ENCODE measurements at regions not wholly inside any gene's neighbourhood (a gene's known extent, or its start where the extent isn't known, plus 50 kb on each side); places are given as distances from the start of the nearest gene placed in this dataset.

GRCh38 chr2:185404578-185404977 lies 334.0 kb upstream of the FSIP2 start:
- no peak for DNase-seq (ENCODE audit: low read depth, low spot score)
- intact Hi-C loops (cut with micrococcal nuclease; ENCODE audit: unreplicated experiment) (no loop called here), in situ Hi-C loops (cut with HindIII; ENCODE audit: low pct_unique_long_range_greater_than_20kb, low sequenced_read_pairs) (no loop called here)
- ChIA-PET CTCF (no interaction called here), POLR2A (no interaction called here)
- Histone ChIP-seq H3K27ac (ENCODE audit: low read length) (no peak overlapping the region), H3K9me3 (ENCODE audit: control insufficient read depth, insufficient read depth, low read depth, low read length) (no peaks in the 10 kb centered on the region; the same call in 1 of the 2 replicates), H3K4me1 (ENCODE audit: control insufficient read depth, insufficient read depth, low read length) (no peaks in the 10 kb centered on the region), H3K27me3 (ENCODE audit: control insufficient read depth, insufficient read depth, low read length) (no peaks in the 10 kb centered on the region), H3K4me3 (ENCODE audit: low read depth in 2 of 2, low read length in 2 of 2) (no peak overlapping the region), H3K36me3 (ENCODE audit: control insufficient read depth, insufficient read depth, low read length) (no peaks in the 10 kb centered on the region)
- no peak for ATAC-seq
- TF ChIP-seq POLR2AphosphoS5 (IDR thresholded peaks at IDR 0.05; ENCODE audit: low read depth, low read length) (no peak), TCF7L2 (IDR thresholded peaks at IDR 0.05; ENCODE audit: low read depth, low read length) (no peak), SIN3A (IDR thresholded peaks at IDR 0.05; ENCODE audit: borderline replicate concordance, insufficient read depth, low read depth, low read length) (no peak), REST (IDR thresholded peaks at IDR 0.05; ENCODE audit: insufficient read depth in 1 of 2, low read depth in 2 of 2, low read length in 1 of 2) (no peak), CTCF (IDR thresholded peaks at IDR 0.05) (no peak)
- BruUV-seq (replicated peaks): no TSS peak

GRCh38 chr2:185417111-185417510 lies 321.5 kb upstream of the FSIP2 start:
- in situ Hi-C loops (cut with HindIII; ENCODE audit: low pct_unique_long_range_greater_than_20kb, low sequenced_read_pairs): no loop called here
- no peak for ATAC-seq
- CTCF ChIA-PET: no interaction called here

More at GRCh38 chr2:185417111-185417510, 321.5 kb upstream of the FSIP2 start:
- TF ChIP-seq CTCF (IDR thresholded peaks at IDR 0.05) (no peak), POLR2AphosphoS5 (IDR thresholded peaks at IDR 0.05; ENCODE audit: low read depth, low read length) (no peak), SIN3A (IDR thresholded peaks at IDR 0.05; ENCODE audit: borderline replicate concordance, insufficient read depth, low read depth, low read length) (no peak), REST (IDR thresholded peaks at IDR 0.05; ENCODE audit: insufficient read depth in 1 of 2, low read depth in 2 of 2, low read length in 1 of 2) (no peak), TCF7L2 (IDR thresholded peaks at IDR 0.05; ENCODE audit: low read depth, low read length) (no peak)
- no TSS peak for BruUV-seq (replicated peaks)
- no peak for DNase-seq (ENCODE audit: low read depth, low spot score)
- H3K4me1 ChIP-seq (ENCODE audit: control insufficient read depth, insufficient read depth, low read length): no peaks in the 10 kb centered on the region
- H3K27ac ChIP-seq (ENCODE audit: low read length): no peak overlapping the region
- no peaks in the 10 kb centered on the region for H3K9me3 ChIP-seq (ENCODE audit: control insufficient read depth, insufficient read depth, low read depth, low read length)
- no peak overlapping the region for H3K4me3 ChIP-seq (ENCODE audit: low read depth in 2 of 2, low read length in 2 of 2)
- POLR2A ChIA-PET: no interaction called here
- H3K36me3 ChIP-seq (ENCODE audit: control insufficient read depth, insufficient read depth, low read length): no peaks in the 10 kb centered on the region
- intact Hi-C loops (cut with micrococcal nuclease; ENCODE audit: unreplicated experiment): no loop called here
- H3K27me3 ChIP-seq (ENCODE audit: control insufficient read depth, insufficient read depth, low read length): no peaks in the 10 kb centered on the region

All from Panc1 (cell line).